OCI-LY1 (cell line): ENCODE measurements at regions not wholly inside any gene's neighbourhood (a gene's known extent, or its start where the extent isn't known, plus 50 kb on each side); places are given as distances from the start of the nearest gene placed in this dataset.

Source experiments
- CTCF ChIP-seq: fragments of 200-600 bp; sonication (generic), shearing (Covaris generic); IDR thresholded peaks from 2 replicates; pipeline ENCODE4 v1.5.1; 2017; ENCODE audit warnings: mild to moderate bottlenecking, antibody characterized with exemption, low read length, moderate library complexity, mixed read lengths
- EZH2 ChIP-seq: fragments of 200-600 bp; sonication (generic), shearing (Covaris generic); IDR thresholded peaks from 2 replicates; pipeline ENCODE4 v1.8.0; 2017; ENCODE audit warnings: borderline replicate concordance, mixed run types, mild to moderate bottlenecking, antibody characterized with exemption, low read length, moderate library complexity, mixed read lengths

DNA sequence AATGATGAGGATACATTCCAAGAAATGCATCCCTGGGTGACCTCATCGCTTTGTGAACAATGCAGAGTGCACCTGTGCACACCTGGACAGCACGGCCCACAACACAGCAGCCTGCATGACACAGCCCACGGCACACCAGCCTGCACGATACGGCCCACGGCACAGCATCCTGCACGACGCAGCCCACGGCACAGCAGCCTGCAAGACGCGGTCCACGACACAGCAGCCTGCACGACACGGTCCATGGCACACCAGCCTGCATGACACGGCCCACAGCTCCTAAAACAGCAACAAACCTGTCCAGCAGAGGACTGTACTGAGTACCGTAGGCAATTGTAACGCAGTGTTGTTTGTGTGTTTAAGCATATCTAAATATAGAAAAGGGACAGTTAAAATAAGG lies 134.7 kb upstream of the PPP2R2D start:
- TF ChIP-seq CTCF (no peak), EZH2 (no peak)
